ENCODE measurements at regions not wholly inside any gene's neighbourhood (a gene's known extent, or its start where the extent isn't known, plus 50 kb on each side); places are given as distances from the start of the nearest gene placed in this dataset.
A peak's percentile ranks its signal among the peaks of the same experiment; 100 is the strongest.

DNA sequence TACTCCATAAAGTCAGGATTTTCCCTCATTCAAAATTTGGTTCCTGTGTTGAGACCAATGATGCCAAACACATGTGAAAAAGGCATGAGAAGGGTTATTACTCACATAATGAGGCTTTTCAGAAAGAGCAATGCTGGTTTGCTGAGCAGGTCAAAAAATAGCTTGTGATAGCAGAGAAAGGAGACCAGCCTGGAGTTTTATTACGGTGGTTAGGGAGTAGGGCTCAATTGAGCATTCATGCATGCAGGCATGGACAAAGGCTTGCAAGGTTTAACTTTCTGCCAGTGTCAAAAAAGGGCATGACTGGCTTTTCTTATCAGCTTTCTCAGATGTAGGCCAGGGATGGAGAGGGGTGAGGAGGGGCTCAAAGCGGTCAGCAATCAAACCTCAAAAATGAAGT lies 628.3 kb downstream of the DNAH5 start:
- no peak for TF ChIP-seq CTCF (IDR thresholded peaks at IDR 0.05; ENCODE audit: unreplicated experiment)
- H3K27ac Mint-ChIP-seq (ENCODE audit: unreplicated experiment): no peak overlapping the region
- no peaks in the 10 kb centered on the region for H3K9me3 Mint-ChIP-seq (ENCODE audit: unreplicated experiment)
- H3K27me3 Mint-ChIP-seq (ENCODE audit: unreplicated experiment): no peaks in the 10 kb centered on the region
- no peaks in the 10 kb centered on the region for H3K4me1 Mint-ChIP-seq (ENCODE audit: unreplicated experiment)
- no peak for DNase-seq (ENCODE audit: low spot score)
- H3K4me3 Mint-ChIP-seq (ENCODE audit: unreplicated experiment): no peak overlapping the region
- H3K36me3 Mint-ChIP-seq (ENCODE audit: low read depth, unreplicated experiment): no peaks in the 10 kb centered on the region

GRCh38 chr5:13307480-13307879 lies 637.0 kb downstream of the DNAH5 start:
- TF ChIP-seq CTCF (IDR thresholded peaks at IDR 0.05; ENCODE audit: unreplicated experiment): no peak
- Mint-ChIP-seq H3K4me1 (ENCODE audit: unreplicated experiment) (no peaks in the 10 kb centered on the region), H3K9me3 (ENCODE audit: unreplicated experiment) (no peaks in the 10 kb centered on the region), H3K27ac (ENCODE audit: unreplicated experiment) (no peak overlapping the region), H3K4me3 (ENCODE audit: unreplicated experiment) (no peak overlapping the region), H3K27me3 (ENCODE audit: unreplicated experiment) (peaks cover 2% of the 10 kb centered on the region), H3K36me3 (ENCODE audit: low read depth, unreplicated experiment) (no peaks in the 10 kb centered on the region)
- no peak for DNase-seq (ENCODE audit: low spot score)

DNA sequence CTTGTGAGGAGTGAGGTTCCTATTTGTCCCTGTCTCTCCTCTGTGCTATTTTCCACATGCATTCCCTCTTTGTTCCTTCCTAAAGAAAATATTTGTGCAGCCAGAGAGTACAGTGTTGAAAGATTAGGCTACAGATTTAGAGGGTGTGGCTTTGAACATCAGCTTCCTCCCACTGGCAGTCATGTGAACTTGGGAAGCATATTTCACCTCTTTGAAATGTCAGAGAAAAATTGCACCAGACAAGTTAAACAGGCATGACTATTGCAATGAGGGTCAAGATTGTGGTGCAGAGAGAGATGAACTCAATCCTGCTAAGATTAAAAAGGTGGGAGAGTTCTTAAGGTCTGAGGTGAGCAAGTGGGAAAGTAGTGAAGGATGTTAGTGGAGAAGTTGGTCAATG lies 641.0 kb downstream of the DNAH5 start:
- Mint-ChIP-seq H3K4me3 (ENCODE audit: unreplicated experiment) (no peak overlapping the region), H3K4me1 (ENCODE audit: unreplicated experiment) (no peaks in the 10 kb centered on the region), H3K27me3 (ENCODE audit: unreplicated experiment) (peaks cover 2% of the 10 kb centered on the region), H3K27ac (ENCODE audit: unreplicated experiment) (no peak overlapping the region), H3K36me3 (ENCODE audit: low read depth, unreplicated experiment) (no peaks in the 10 kb centered on the region), H3K9me3 (ENCODE audit: unreplicated experiment) (no peaks in the 10 kb centered on the region)
- no peak for TF ChIP-seq CTCF (IDR thresholded peaks at IDR 0.05; ENCODE audit: unreplicated experiment)
- no peak for DNase-seq (ENCODE audit: low spot score)

DNA sequence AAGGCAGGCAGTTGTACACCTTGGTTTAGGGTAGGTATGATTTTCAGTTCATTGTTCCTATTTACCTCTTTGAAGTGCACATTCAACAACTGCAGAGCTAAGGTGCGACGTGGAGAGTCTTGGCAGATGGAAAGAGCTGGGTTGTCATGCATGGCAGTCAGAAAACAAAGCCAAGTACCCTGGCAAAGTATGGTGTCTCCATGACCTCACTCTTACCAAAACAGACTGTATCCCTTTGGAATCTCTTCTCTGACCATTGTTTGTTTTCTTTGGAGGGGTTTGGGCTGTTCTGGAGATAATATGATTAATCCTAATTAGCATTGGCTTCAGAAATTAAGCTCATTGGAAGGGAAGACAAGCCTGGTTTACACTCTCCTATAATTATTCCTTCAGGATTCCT lies 665.7 kb downstream of the DNAH5 start:
- no peak overlapping the region for H3K4me3 Mint-ChIP-seq (ENCODE audit: unreplicated experiment)
- H3K4me1 Mint-ChIP-seq (ENCODE audit: unreplicated experiment): no peaks in the 10 kb centered on the region
- TF ChIP-seq CTCF (IDR thresholded peaks at IDR 0.05; ENCODE audit: unreplicated experiment): no peak
- H3K36me3 Mint-ChIP-seq (ENCODE audit: low read depth, unreplicated experiment): no peaks in the 10 kb centered on the region
- no peak for DNase-seq (ENCODE audit: low spot score)
- peaks cover 5% of the 10 kb centered on the region for H3K9me3 Mint-ChIP-seq (ENCODE audit: unreplicated experiment)
- H3K27ac Mint-ChIP-seq (ENCODE audit: unreplicated experiment): no peak overlapping the region
- H3K27me3 Mint-ChIP-seq (ENCODE audit: unreplicated experiment): no peaks in the 10 kb centered on the region

GRCh38 chr5:13278148-13278547 lies 666.3 kb downstream of the DNAH5 start:
- Mint-ChIP-seq H3K27ac (ENCODE audit: unreplicated experiment) (no peak overlapping the region), H3K4me1 (ENCODE audit: unreplicated experiment) (no peaks in the 10 kb centered on the region), H3K36me3 (ENCODE audit: low read depth, unreplicated experiment) (no peaks in the 10 kb centered on the region), H3K4me3 (ENCODE audit: unreplicated experiment) (no peak overlapping the region), H3K27me3 (ENCODE audit: unreplicated experiment) (no peaks in the 10 kb centered on the region), H3K9me3 (ENCODE audit: unreplicated experiment) (peaks cover 5% of the 10 kb centered on the region)
- peak; percentile 72 for TF ChIP-seq CTCF (IDR thresholded peaks at IDR 0.05; ENCODE audit: unreplicated experiment)
- no peak for DNase-seq (ENCODE audit: low spot score)
